OCI-LY1 (cell line): ENCODE measurements at regions not wholly inside any gene's neighbourhood (a gene's known extent, or its start where the extent isn't known, plus 50 kb on each side); places are given as distances from the start of the nearest gene placed in this dataset.

Experiments used
- CTCF ChIP-seq: fragments of 200-600 bp; sonication (generic), shearing (Covaris generic); IDR thresholded peaks from 2 replicates; pipeline ENCODE4 v1.5.1; 2017; ENCODE audit warnings: mild to moderate bottlenecking, antibody characterized with exemption, low read length, moderate library complexity, mixed read lengths
- EZH2 ChIP-seq: fragments of 200-600 bp; sonication (generic), shearing (Covaris generic); IDR thresholded peaks from 2 replicates; pipeline ENCODE4 v1.8.0; 2017; ENCODE audit warnings: borderline replicate concordance, mixed run types, mild to moderate bottlenecking, antibody characterized with exemption, low read length, moderate library complexity, mixed read lengths

DNA sequence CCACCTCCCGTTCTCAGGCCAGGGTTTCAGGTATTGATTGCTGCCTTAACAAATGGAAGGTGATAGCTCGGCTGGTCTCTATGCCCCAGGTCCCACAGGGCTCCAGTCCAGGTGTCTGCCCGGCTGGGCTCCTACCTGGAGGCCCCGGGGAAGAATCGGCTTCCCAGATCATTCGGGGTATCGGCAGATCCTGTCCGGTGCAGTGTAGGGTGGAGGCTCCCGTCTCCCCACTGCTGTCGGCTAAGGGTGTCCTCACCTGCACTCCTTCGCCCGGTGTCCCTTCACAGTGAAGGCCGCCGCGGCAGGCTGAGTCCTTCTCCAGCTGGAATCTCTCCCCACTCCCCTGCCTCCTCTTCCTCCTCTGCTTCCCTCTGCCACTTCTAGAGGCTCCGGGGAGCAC, 573.9 kb upstream of the SALL3 start:
- no peak for TF ChIP-seq CTCF
- no peak for TF ChIP-seq EZH2
